WTC11 (cell line): ENCODE measurements at regions not wholly inside any gene's neighbourhood (a gene's known extent, or its start where the extent isn't known, plus 50 kb on each side); places are given as distances from the start of the nearest gene placed in this dataset.

Source experiments
- ATAC-seq: fragments of 200-7000 bp; cut with Tn5 transposase; 2 replicates; pipeline ENCODE4 v1.10.0; 2021; ENCODE audit warnings: mild to moderate bottlenecking, moderate library complexity
- CTCF ChIA-PET: fragments of 300-600 bp; sonication (Branson Sonifier 250); formaldehyde crosslinking; loops from one replicate; lab custom pipeline; 2021; ENCODE audit warnings: antibody characterized with exemption; lab: Charles Lee
- POLR2A ChIA-PET: fragments of 350-600 bp; sonication (Branson Sonifier 250); formaldehyde crosslinking; loops from one replicate; lab custom pipeline; 2021; ENCODE audit warnings: antibody characterized with exemption; lab: Charles Lee
- DNase-seq: peaks from one replicate; pipeline ENCODE4 v3.0.0; 2021; ENCODE audit warnings: low spot score
- H3K27ac Mint-ChIP-seq: 2 replicates; pipeline ENCODE4 v1.8.0; 2021; ENCODE audit warnings: mixed read lengths
- H3K27me3 Mint-ChIP-seq: 2 replicates; pipeline ENCODE4 v1.8.0; 2021; ENCODE audit warnings: low read depth, mild to moderate bottlenecking, moderate library complexity, mixed read lengths
- H3K36me3 Mint-ChIP-seq: 2 replicates; pipeline ENCODE4 v1.8.0; 2021; ENCODE audit warnings: mixed read lengths
- H3K4me1 Mint-ChIP-seq: 2 replicates; pipeline ENCODE4 v1.8.0; 2022; ENCODE audit warnings: mixed read lengths
- H3K4me3 Mint-ChIP-seq: 2 replicates; pipeline ENCODE4 v1.8.0; 2021; ENCODE audit warnings: mild to moderate bottlenecking, moderate library complexity, mixed read lengths
- H3K9me3 Mint-ChIP-seq: 2 replicates; pipeline ENCODE4 v1.8.0; 2021; ENCODE audit warnings: mixed read lengths
- AR ChIP-seq: fragments of 250-450 bp; sonication (Bioruptor Pico); IDR thresholded peaks from 2 replicates; pipeline ENCODE4 v1.9.0; 2021; ENCODE audit warnings: mild to moderate bottlenecking
- CREM ChIP-seq: sonication (generic); formaldehyde crosslinking; IDR thresholded peaks from 2 replicates; pipeline ENCODE4 v1.8.1; 2022; ENCODE audit warnings: mild to moderate bottlenecking, missing genetic modification reagents, moderate library complexity
- FOXJ3 ChIP-seq: sonication (generic); formaldehyde crosslinking; IDR thresholded peaks from 2 replicates; pipeline ENCODE4 v1.9.0; 2021; ENCODE audit warnings: missing genetic modification reagents, mild to moderate bottlenecking, borderline replicate concordance
- PREB ChIP-seq: sonication (generic); formaldehyde crosslinking; IDR thresholded peaks from 2 replicates; pipeline ENCODE4 v1.8.1; 2022; ENCODE audit warnings: mild to moderate bottlenecking, missing genetic modification reagents, moderate library complexity, borderline replicate concordance
- STAT6 ChIP-seq: sonication (generic); formaldehyde crosslinking; conservative IDR thresholded peaks from 2 replicates; pipeline ENCODE4 v1.8.1; 2023; ENCODE audit warnings: mild to moderate bottlenecking, low read depth, missing genetic modification reagents, moderate library complexity
- TEAD1 ChIP-seq: sonication (generic); formaldehyde crosslinking; IDR thresholded peaks from 2 replicates; pipeline ENCODE4 v1.8.0; 2022; ENCODE audit warnings: mild to moderate bottlenecking, missing genetic modification reagents
- ZNF671 ChIP-seq: fragments of 250-450 bp; sonication (Bioruptor Pico); IDR thresholded peaks from 2 replicates; pipeline ENCODE4 v1.8.0; 2021; ENCODE audit warnings: mild to moderate bottlenecking
- TF ChIP-seq, protein P1 (sequence below): sonication (generic); formaldehyde crosslinking; IDR thresholded peaks from 2 replicates; pipeline ENCODE4 v1.8.0; 2023; ENCODE audit warnings: mild to moderate bottlenecking, missing genetic modification reagents
- TF ChIP-seq, protein P2 (sequence below): sonication (generic); formaldehyde crosslinking; IDR thresholded peaks from 2 replicates; pipeline ENCODE4 v1.8.0; 2022; ENCODE audit warnings: missing genetic modification reagents
- TF ChIP-seq, protein P3 (sequence below): sonication (generic); formaldehyde crosslinking; IDR thresholded peaks from 2 replicates; pipeline ENCODE4 v1.8.1; 2023; ENCODE audit warnings: mild to moderate bottlenecking, missing genetic modification reagents

- TF ChIP-seq PREB (no peak), FOXJ3 (CRISPR knock-in tag) (no peak), CREM (CRISPR knock-in tag) (no peak), ZNF671 (CRISPR knock-in tag) (no peak), STAT6 (CRISPR knock-in tag) (no peak)
- TF ChIP-seq, protein P1, sequence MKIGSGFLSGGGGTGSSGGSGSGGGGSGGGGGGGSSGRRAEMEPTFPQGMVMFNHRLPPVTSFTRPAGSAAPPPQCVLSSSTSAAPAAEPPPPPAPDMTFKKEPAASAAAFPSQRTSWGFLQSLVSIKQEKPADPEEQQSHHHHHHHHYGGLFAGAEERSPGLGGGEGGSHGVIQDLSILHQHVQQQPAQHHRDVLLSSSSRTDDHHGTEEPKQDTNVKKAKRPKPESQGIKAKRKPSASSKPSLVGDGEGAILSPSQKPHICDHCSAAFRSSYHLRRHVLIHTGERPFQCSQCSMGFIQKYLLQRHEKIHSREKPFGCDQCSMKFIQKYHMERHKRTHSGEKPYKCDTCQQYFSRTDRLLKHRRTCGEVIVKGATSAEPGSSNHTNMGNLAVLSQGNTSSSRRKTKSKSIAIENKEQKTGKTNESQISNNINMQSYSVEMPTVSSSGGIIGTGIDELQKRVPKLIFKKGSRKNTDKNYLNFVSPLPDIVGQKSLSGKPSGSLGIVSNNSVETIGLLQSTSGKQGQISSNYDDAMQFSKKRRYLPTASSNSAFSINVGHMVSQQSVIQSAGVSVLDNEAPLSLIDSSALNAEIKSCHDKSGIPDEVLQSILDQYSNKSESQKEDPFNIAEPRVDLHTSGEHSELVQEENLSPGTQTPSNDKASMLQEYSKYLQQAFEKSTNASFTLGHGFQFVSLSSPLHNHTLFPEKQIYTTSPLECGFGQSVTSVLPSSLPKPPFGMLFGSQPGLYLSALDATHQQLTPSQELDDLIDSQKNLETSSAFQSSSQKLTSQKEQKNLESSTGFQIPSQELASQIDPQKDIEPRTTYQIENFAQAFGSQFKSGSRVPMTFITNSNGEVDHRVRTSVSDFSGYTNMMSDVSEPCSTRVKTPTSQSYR (CRISPR knock-in tag): no peak
- TF ChIP-seq, all 79 proteins: peak for 0
Observed at GRCh38 chr9:29144476-29144875, 1571.2 kb upstream of the C9orf72 start (continued).

DNA sequence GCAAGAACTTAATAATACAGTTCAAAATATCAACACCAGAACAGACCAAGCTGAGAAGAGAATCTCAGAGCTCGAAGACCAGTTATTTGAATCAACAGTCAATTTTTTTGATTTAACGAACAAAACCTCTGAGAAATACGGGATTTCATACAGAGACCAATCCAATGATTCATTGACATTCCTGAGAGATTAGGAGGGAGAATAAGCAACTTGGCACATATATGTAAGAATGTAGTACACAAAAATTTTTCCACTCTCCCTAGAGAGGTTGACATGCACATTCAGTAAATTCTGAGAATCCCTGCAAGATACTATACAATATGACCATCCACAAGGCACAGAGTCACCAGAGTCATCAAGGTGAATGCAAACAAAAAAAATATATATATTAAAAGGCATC is 1577.3 kb upstream of the C9orf72 start:
- ChIA-PET CTCF (no interaction called here), POLR2A (no interaction called here)
- TF ChIP-seq AR (CRISPR knock-in tag): no peak
- TF ChIP-seq, protein P2, sequence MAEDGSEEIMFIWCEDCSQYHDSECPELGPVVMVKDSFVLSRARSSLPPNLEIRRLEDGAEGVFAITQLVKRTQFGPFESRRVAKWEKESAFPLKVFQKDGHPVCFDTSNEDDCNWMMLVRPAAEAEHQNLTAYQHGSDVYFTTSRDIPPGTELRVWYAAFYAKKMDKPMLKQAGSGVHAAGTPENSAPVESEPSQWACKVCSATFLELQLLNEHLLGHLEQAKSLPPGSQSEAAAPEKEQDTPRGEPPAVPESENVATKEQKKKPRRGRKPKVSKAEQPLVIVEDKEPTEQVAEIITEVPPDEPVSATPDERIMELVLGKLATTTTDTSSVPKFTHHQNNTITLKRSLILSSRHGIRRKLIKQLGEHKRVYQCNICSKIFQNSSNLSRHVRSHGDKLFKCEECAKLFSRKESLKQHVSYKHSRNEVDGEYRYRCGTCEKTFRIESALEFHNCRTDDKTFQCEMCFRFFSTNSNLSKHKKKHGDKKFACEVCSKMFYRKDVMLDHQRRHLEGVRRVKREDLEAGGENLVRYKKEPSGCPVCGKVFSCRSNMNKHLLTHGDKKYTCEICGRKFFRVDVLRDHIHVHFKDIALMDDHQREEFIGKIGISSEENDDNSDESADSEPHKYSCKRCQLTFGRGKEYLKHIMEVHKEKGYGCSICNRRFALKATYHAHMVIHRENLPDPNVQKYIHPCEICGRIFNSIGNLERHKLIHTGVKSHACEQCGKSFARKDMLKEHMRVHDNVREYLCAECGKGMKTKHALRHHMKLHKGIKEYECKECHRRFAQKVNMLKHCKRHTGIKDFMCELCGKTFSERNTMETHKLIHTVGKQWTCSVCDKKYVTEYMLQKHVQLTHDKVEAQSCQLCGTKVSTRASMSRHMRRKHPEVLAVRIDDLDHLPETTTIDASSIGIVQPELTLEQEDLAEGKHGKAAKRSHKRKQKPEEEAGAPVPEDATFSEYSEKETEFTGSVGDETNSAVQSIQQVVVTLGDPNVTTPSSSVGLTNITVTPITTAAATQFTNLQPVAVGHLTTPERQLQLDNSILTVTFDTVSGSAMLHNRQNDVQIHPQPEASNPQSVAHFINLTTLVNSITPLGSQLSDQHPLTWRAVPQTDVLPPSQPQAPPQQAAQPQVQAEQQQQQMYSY: no peak
- TF ChIP-seq, protein P3, sequence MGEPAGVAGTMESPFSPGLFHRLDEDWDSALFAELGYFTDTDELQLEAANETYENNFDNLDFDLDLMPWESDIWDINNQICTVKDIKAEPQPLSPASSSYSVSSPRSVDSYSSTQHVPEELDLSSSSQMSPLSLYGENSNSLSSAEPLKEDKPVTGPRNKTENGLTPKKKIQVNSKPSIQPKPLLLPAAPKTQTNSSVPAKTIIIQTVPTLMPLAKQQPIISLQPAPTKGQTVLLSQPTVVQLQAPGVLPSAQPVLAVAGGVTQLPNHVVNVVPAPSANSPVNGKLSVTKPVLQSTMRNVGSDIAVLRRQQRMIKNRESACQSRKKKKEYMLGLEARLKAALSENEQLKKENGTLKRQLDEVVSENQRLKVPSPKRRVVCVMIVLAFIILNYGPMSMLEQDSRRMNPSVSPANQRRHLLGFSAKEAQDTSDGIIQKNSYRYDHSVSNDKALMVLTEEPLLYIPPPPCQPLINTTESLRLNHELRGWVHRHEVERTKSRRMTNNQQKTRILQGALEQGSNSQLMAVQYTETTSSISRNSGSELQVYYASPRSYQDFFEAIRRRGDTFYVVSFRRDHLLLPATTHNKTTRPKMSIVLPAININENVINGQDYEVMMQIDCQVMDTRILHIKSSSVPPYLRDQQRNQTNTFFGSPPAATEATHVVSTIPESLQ: no peak
- no peak for TF ChIP-seq TEAD1 (CRISPR knock-in tag)
- TF ChIP-seq, protein P1 (CRISPR knock-in tag): no peak
- Mint-ChIP-seq H3K9me3 (peaks cover 4% of the 10 kb centered on the region; the same call in 1 of the 2 replicates), H3K36me3 (no peaks in the 10 kb centered on the region), H3K4me3 (no peak overlapping the region), H3K27me3 (no peaks in the 10 kb centered on the region), H3K27ac (no peak overlapping the region), H3K4me1 (no peaks in the 10 kb centered on the region)
- DNase-seq: no peak
- ATAC-seq: no peak
